Endodermal cell (in vitro differentiated cells): ENCODE measurements at regions not wholly inside any gene's neighbourhood (a gene's known extent, or its start where the extent isn't known, plus 50 kb on each side); places are given as distances from the start of the nearest gene placed in this dataset.

ENCODE experiments used
- DNase-seq: peaks from one replicate; pipeline ENCODE4 v3.0.0-alpha.2; 2017
- H3K27ac ChIP-seq: 2 replicates; pipeline ENCODE4 v1.5.1; 2013; ENCODE audit warnings: mild to moderate bottlenecking, low read depth, low read length, moderate library complexity
- H3K27me3 ChIP-seq: 2 replicates; pipeline ENCODE4 v1.6.1; 2013; ENCODE audit warnings: mild to moderate bottlenecking, low read length, moderate library complexity; ENCODE audit not compliant: insufficient read depth, control insufficient read depth, poor library complexity, severe bottlenecking
- H3K36me3 ChIP-seq: 2 replicates; pipeline ENCODE4 v1.7.0; 2013; ENCODE audit warnings: mild to moderate bottlenecking, low read length, moderate library complexity; ENCODE audit not compliant: control insufficient read depth, insufficient read depth
- H3K4me1 ChIP-seq: one replicate; pipeline ENCODE4 v1.7.0; 2013; ENCODE audit warnings: low read length; ENCODE audit not compliant: control insufficient read depth, insufficient read depth
- H3K4me3 ChIP-seq: 2 replicates; pipeline ENCODE4 v1.5.1; 2013; ENCODE audit warnings: mild to moderate bottlenecking, low read length, moderate library complexity
- H3K9ac ChIP-seq: 2 replicates; pipeline ENCODE4 v1.6.1; 2013; ENCODE audit warnings: mild to moderate bottlenecking, low read length, moderate library complexity; ENCODE audit not compliant: poor library complexity, severe bottlenecking; ENCODE audit errors: extremely low read depth
- H3K9me3 ChIP-seq: 2 replicates; pipeline ENCODE4 v1.6.1; 2013; ENCODE audit warnings: mild to moderate bottlenecking, low read length, moderate library complexity; ENCODE audit not compliant: control insufficient read depth
- H3K27ac Mint-ChIP-seq: 2 replicates; pipeline ENCODE4 v1.8.0; 2020; ENCODE audit warnings: mixed read lengths
- H3K27me3 Mint-ChIP-seq: 2 replicates; pipeline ENCODE4 v1.8.0; 2021; ENCODE audit warnings: mild to moderate bottlenecking, mixed read lengths; ENCODE audit not compliant: insufficient read depth
- H3K36me3 Mint-ChIP-seq: 2 replicates; pipeline ENCODE4 v1.8.0; 2020; ENCODE audit warnings: low read depth, mixed read lengths
- H3K4me1 Mint-ChIP-seq: 2 replicates; pipeline ENCODE4 v1.8.0; 2020; ENCODE audit warnings: mixed read lengths
- H3K4me3 Mint-ChIP-seq: 2 replicates; pipeline ENCODE4 v1.8.0; 2020; ENCODE audit warnings: mild to moderate bottlenecking, moderate library complexity, mixed read lengths
- H3K9me3 Mint-ChIP-seq: 2 replicates; pipeline ENCODE4 v1.8.0; 2020; ENCODE audit warnings: mild to moderate bottlenecking, mixed read lengths
- CTCF ChIP-seq: fragments of 200-600 bp; sonication (generic); conservative IDR thresholded peaks from 2 replicates; pipeline ENCODE4 v1.5.0; 2021; ENCODE audit warnings: antibody characterized with exemption, mild to moderate bottlenecking
- WGBS, 2 experiments: methylation state at CpG; one replicate each; pipeline versions ENCODE4 v1.1.5 to v1.1.7; 2013; ENCODE audit warnings: missing lambda C conversion rate in 2 of 2, mixed read lengths in 1 of 2; ENCODE audit not compliant: insufficient coverage in 1 of 2, insufficient read length in 1 of 2; 5-methylcytosine and 5-hydroxymethylcytosine counted together

- H3K4me3 Mint-ChIP-seq, result peak overlapping the region; percentile 22
- WGBS, 2 experiments, result 85 to 88% methylated on average over 5 to 9 of the region's 9 CpGs
- H3K27ac ChIP-seq, result no peak overlapping the region
Measured at GRCh38 chr5:107764976-107765804, 94.5 kb upstream of the EFNA5 start.

GRCh38 chr5:107764282-107764681 lies 93.5 kb upstream of the EFNA5 start:
- TF ChIP-seq CTCF, result no peak
- DNase-seq, result no peak
- no peak overlapping the region for H3K27ac Mint-ChIP-seq
- WGBS, 2 experiments, result 96 to 100% methylated on average over 2 to 5 of the region's 5 CpGs
- Histone ChIP-seq H3K4me1 (peaks cover 45% of the 10 kb centered on the region), H3K4me3 (no peak overlapping the region), H3K27me3 (no peaks in the 10 kb centered on the region), H3K9me3 (no peaks in the 10 kb centered on the region), H3K9ac (no peak overlapping the region), H3K36me3 (no peaks in the 10 kb centered on the region), H3K27ac (no peak overlapping the region)
- H3K36me3 Mint-ChIP-seq, result no peaks in the 10 kb centered on the region
- H3K9me3 Mint-ChIP-seq, result no peaks in the 10 kb centered on the region
- H3K4me1 Mint-ChIP-seq, result peaks cover 67% of the 10 kb centered on the region
- no peak overlapping the region for H3K4me3 Mint-ChIP-seq
- no peaks in the 10 kb centered on the region for H3K27me3 Mint-ChIP-seq

More at GRCh38 chr5:107764976-107765804, 94.5 kb upstream of the EFNA5 start:
- H3K27me3 Mint-ChIP-seq, result no peaks in the 10 kb centered on the region
- H3K36me3 Mint-ChIP-seq, result no peaks in the 10 kb centered on the region
- no peak for TF ChIP-seq CTCF
- peak overlapping the region; percentile 93 for H3K27ac Mint-ChIP-seq
- peak overlapping the region; percentile 1 for H3K9ac ChIP-seq
- H3K4me1 Mint-ChIP-seq, result peaks cover 76% of the 10 kb centered on the region
- no peak overlapping the region for H3K4me3 ChIP-seq
- peaks cover 51% of the 10 kb centered on the region for H3K4me1 ChIP-seq
- no peaks in the 10 kb centered on the region for H3K9me3 ChIP-seq
- no peaks in the 10 kb centered on the region for H3K36me3 ChIP-seq
- H3K27me3 ChIP-seq, result no peaks in the 10 kb centered on the region
- no peaks in the 10 kb centered on the region for H3K9me3 Mint-ChIP-seq
- no peak for DNase-seq

- no peaks in the 10 kb centered on the region for H3K4me1 ChIP-seq
- TF ChIP-seq CTCF, result no peak
- H3K9ac ChIP-seq, result no peak overlapping the region
- no peak overlapping the region for H3K27ac ChIP-seq
- Mint-ChIP-seq H3K27me3 (no peaks in the 10 kb centered on the region), H3K4me1 (no peaks in the 10 kb centered on the region), H3K9me3 (peaks cover 21% of the 10 kb centered on the region), H3K27ac (no peak overlapping the region), H3K4me3 (no peak overlapping the region), H3K36me3 (peaks cover 10% of the 10 kb centered on the region)
- H3K27me3 ChIP-seq, result no peaks in the 10 kb centered on the region
- DNase-seq, result no peak
- H3K36me3 ChIP-seq, result no peaks in the 10 kb centered on the region
- WGBS, 2 experiments, result 92 to 94% methylated on average over 2 to 4 of the region's 4 CpGs
- H3K4me3 ChIP-seq, result no peak overlapping the region
- peaks cover 19% of the 10 kb centered on the region for H3K9me3 ChIP-seq
Measured at GRCh38 chr5:107753427-107753826, 82.7 kb upstream of the EFNA5 start.
